GM12878 (cell line): ENCODE measurements at regions not wholly inside any gene's neighbourhood (a gene's known extent, or its start where the extent isn't known, plus 50 kb on each side); places are given as distances from the start of the nearest gene placed in this dataset.

ENCODE experiments used
- ATAC-seq: fragments of 200-7000 bp; cut with Tn5 transposase; 3 replicates; pipeline ENCODE4 v1.9.1; 2020; ENCODE audit warnings: mild to moderate bottlenecking, moderate library complexity
- BruUV-seq: library from RNA; stranded (reverse); fragments of 400-500 nt; replicated peaks from 2 replicates; lab custom pipeline; 2021; lab: Mats Ljungman, UMichigan
- CTCF ChIA-PET: fragments of 300-600 bp; sonication (Branson Sonifier 250); formaldehyde crosslinking; extraction: SDS; loops from one replicate; lab custom pipeline; 2021; ENCODE audit warnings: inconsistent platforms; lab: Yijun Ruan, JAX
- POLR2A ChIA-PET: fragments of 350-600 bp; formaldehyde crosslinking; extraction: SDS; loops from one replicate; lab custom pipeline; 2021; ENCODE audit warnings: inconsistent platforms; lab: Charles Lee
- RAD21 ChIA-PET: fragments of 300-600 bp; sonication (Branson Sonifier 250); formaldehyde crosslinking; loops from one replicate; lab custom pipeline; 2023; ENCODE audit warnings: antibody characterized with exemption; ENCODE audit not compliant: unreplicated experiment; lab: Charles Lee
- SMC1A ChIA-PET: fragments of 300-600 bp; sonication (Branson Sonifier 250); formaldehyde crosslinking; loops from one replicate; lab custom pipeline; 2023; ENCODE audit not compliant: unreplicated experiment, uncharacterized antibody; lab: Charles Lee
- DNase-seq: peaks from one replicate; pipeline ENCODE4 v3.0.0-alpha.2; 2011; ENCODE audit warnings: low read depth, low spot score
- FAIRE-seq: peaks from 3 replicates; lab custom pipeline; 2011; peaks lifted over from hg19 to GRCh38; lab: Jason Lieb, UNC
- H2AFZ ChIP-seq: 2 replicates; pipeline ENCODE4 v1.6.0; 2011; ENCODE audit warnings: low read depth, low read length, control low read depth; ENCODE audit not compliant: control insufficient read depth
- H3K27ac ChIP-seq: 2 replicates; pipeline ENCODE4 v1.5.1; 2011; ENCODE audit warnings: control low read depth; ENCODE audit not compliant: control insufficient read depth, insufficient read depth
- H3K27me3 ChIP-seq, 2 experiments: replicated peaks in 1 of 2; 2 replicates each; pipeline versions ENCODE4 v1.6.0 to v1.6.1; 2011; ENCODE audit warnings: low read length in 1 of 2; ENCODE audit not compliant: control insufficient read depth in 2 of 2, insufficient read depth in 2 of 2
- H3K36me3 ChIP-seq, 2 experiments: 2 replicates each; pipeline ENCODE4 v1.5.1; 2011; ENCODE audit warnings: low read length in 1 of 2; ENCODE audit not compliant: control insufficient read depth in 2 of 2, insufficient read depth in 2 of 2
- H3K4me1 ChIP-seq: 2 replicates; pipeline ENCODE4 v1.6.1; 2011; ENCODE audit warnings: mild to moderate bottlenecking, low read length, moderate library complexity, mixed read lengths; ENCODE audit not compliant: control insufficient read depth, insufficient read depth
- H3K4me2 ChIP-seq: 2 replicates; pipeline ENCODE4 v1.6.0; 2011; ENCODE audit warnings: control low read depth; ENCODE audit not compliant: control insufficient read depth, insufficient read depth
- H3K4me3 ChIP-seq: fragments of 200-600 bp; sonication (generic); 2 replicates; pipeline ENCODE4 v1.5.1; 2016
- H3K79me2 ChIP-seq: 2 replicates; pipeline ENCODE4 v1.6.0; 2011; ENCODE audit warnings: low read length; ENCODE audit not compliant: control insufficient read depth, insufficient read depth
- H3K9ac ChIP-seq: 2 replicates; pipeline ENCODE4 v1.8.0; 2011; ENCODE audit warnings: low read length, control low read depth, mixed read lengths; ENCODE audit not compliant: control insufficient read depth, insufficient read depth
- H3K9me3 ChIP-seq: replicated peaks from 3 replicates; pipeline ENCODE4 v1.5.1; 2011; ENCODE audit warnings: mild to moderate bottlenecking, low read length; ENCODE audit not compliant: control insufficient read depth, insufficient read depth
- H4K20me1 ChIP-seq: 2 replicates; pipeline ENCODE4 v1.6.0; 2011; ENCODE audit not compliant: control insufficient read depth, insufficient read depth
- BCL11A ChIP-seq: IDR thresholded peaks from 2 replicates; pipeline ENCODE4 v1.6.1; 2011; ENCODE audit warnings: low read depth, low read length
- CHD4 ChIP-seq: fragments of 200-600 bp; sonication (generic); IDR thresholded peaks from 2 replicates; pipeline ENCODE4 v1.6.1; 2016; ENCODE audit warnings: mild to moderate bottlenecking
- CREM ChIP-seq: IDR thresholded peaks from 2 replicates; pipeline ENCODE4 v1.6.1; 2014; ENCODE audit warnings: antibody characterized with exemption, low read depth
- ESRRA ChIP-seq: IDR thresholded peaks from 2 replicates; pipeline ENCODE4 v1.6.1; 2012; ENCODE audit warnings: mild to moderate bottlenecking, low read length, improper control_type of control experiment
- HDAC2 ChIP-seq: fragments of 200-600 bp; sonication (generic); IDR thresholded peaks from 2 replicates; pipeline ENCODE4 v1.6.1; 2017
- LARP7 ChIP-seq: fragments of 450-650 bp; IDR thresholded peaks from 2 replicates; pipeline ENCODE4 v1.6.1; 2017; ENCODE audit warnings: mild to moderate bottlenecking
- MEF2B ChIP-seq: fragments of 450-650 bp; IDR thresholded peaks from 2 replicates; pipeline ENCODE4 v1.6.1; 2018; ENCODE audit warnings: mild to moderate bottlenecking, moderate library complexity; ENCODE audit not compliant: partially characterized antibody, poor library complexity, severe bottlenecking
- MYC ChIP-seq: IDR thresholded peaks from 2 replicates; pipeline ENCODE4 v1.6.1; 2011; ENCODE audit warnings: mild to moderate bottlenecking, low read length, moderate library complexity, inconsistent platforms; ENCODE audit not compliant: insufficient read depth, insufficient replicate concordance, insufficient read length, severe bottlenecking
- NBN ChIP-seq: fragments of 450-650 bp; IDR thresholded peaks from 2 replicates; pipeline ENCODE4 v1.6.1; 2016
- NFYB ChIP-seq: IDR thresholded peaks from 2 replicates; pipeline ENCODE4 v1.6.1; 2011; ENCODE audit warnings: low read depth, mild to moderate bottlenecking, low read length, improper control_type of control experiment, moderate library complexity; ENCODE audit not compliant: insufficient read depth
- POLR2A ChIP-seq: IDR thresholded peaks from 2 replicates; pipeline ENCODE4 v1.6.1; 2011; ENCODE audit warnings: low read depth, mild to moderate bottlenecking, low read length
- POU2F2 ChIP-seq: IDR thresholded peaks from 3 replicates; pipeline ENCODE4 v1.6.1; 2011; ENCODE audit warnings: low read depth, mild to moderate bottlenecking, low read length, borderline replicate concordance
- RAD21 ChIP-seq: IDR thresholded peaks from 2 replicates; pipeline ENCODE4 v1.6.1; 2011; ENCODE audit warnings: mild to moderate bottlenecking, low read depth, low read length, moderate library complexity; ENCODE audit not compliant: insufficient read depth
- SIN3A ChIP-seq: IDR thresholded peaks from 2 replicates; pipeline ENCODE4 v1.6.1; 2012; ENCODE audit warnings: low read depth, low read length, improper control_type of control experiment
- ZNF24 ChIP-seq: fragments of 450-650 bp; IDR thresholded peaks from 2 replicates; pipeline ENCODE4 v1.6.1; 2017; ENCODE audit warnings: antibody characterized with exemption, mild to moderate bottlenecking
- ZZZ3 ChIP-seq: IDR thresholded peaks from 2 replicates; pipeline ENCODE4 v1.6.1; 2011; ENCODE audit warnings: low read depth; ENCODE audit not compliant: control insufficient read depth, insufficient read length
- WGBS: methylation state at CpG from one replicate; pipeline ENCODE4 v1.1.6; 2016; ENCODE audit warnings: low lambda C conversion rate; ENCODE audit not compliant: insufficient replicate concordance, insufficient coverage; ENCODE audit errors: missing lambda C conversion rate; 5-methylcytosine and 5-hydroxymethylcytosine counted together
- in situ Hi-C: fragments of 300-500 bp; cut with MboI; formaldehyde crosslinking; loops from 9 replicates; pipeline ENCODE4 v1.14.3; 2018; ENCODE audit warnings: mixed read lengths
- intact Hi-C: fragments of 100-400 bp; cut with micrococcal nuclease; formaldehyde crosslinking; loops from one replicate; pipeline ENCODE4 v1.14.2; 2022; ENCODE audit not compliant: unreplicated experiment
- TF ChIP-seq, protein P1 (sequence below): IDR thresholded peaks from 2 replicates; pipeline ENCODE4 v1.6.1; 2011; ENCODE audit warnings: low read depth, low read length, improper control_type of control experiment, borderline replicate concordance
- TF ChIP-seq, protein P2 (sequence below), 3 experiments: IDR thresholded peaks in 2 of 3; conservative IDR thresholded peaks in 1 of 3; 2 replicates each; pipeline ENCODE4 v1.5.1; 2011; ENCODE audit warnings: low read depth in 3 of 3, low read length in 3 of 3, mild to moderate bottlenecking in 3 of 3, control low read depth in 2 of 3, moderate library complexity in 2 of 3, inconsistent platforms in 1 of 3, mixed read lengths in 1 of 3; ENCODE audit not compliant: control insufficient read depth in 2 of 3, insufficient read depth in 1 of 3; ENCODE audit errors: extremely low read depth in 1 of 3
- TF ChIP-seq, protein P3 (sequence below): fragments of 450-650 bp; IDR thresholded peaks from 2 replicates; pipeline ENCODE4 v1.6.1; 2017; ENCODE audit warnings: mild to moderate bottlenecking, low read depth, inconsistent platforms; ENCODE audit not compliant: poor library complexity, severe bottlenecking

DNA sequence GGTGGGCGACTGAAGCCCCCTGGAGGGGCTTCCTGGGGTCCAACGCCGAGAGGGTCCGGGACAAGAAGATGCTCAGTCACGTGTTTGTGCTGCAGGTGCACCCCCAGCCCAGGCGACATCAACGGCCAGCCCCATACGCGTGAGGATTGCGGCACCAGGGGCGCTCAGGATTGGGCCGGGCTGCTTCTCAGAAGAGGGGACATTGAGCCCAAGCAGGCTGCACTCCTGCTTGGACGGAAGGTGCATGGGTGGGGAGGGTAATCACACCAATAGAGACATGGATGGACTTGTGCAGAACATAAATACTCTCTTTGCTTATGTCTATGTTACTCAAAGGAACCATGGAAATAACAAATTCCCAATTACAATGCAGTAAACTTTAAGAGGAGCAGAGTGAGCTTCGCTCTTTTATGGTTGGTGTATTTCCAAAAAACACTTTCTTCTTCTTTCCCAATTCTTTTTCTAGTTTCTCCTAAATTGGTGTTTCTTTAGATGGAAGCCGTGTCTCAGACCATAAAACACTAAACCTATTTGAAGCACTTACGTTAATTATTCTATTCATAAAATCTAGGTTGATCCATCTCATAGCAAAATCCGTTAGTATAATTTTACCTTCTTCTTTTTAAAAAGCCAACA is 182.7 kb downstream of the GOLGA6L6 start:
- intact Hi-C loops: no loop called here
- Histone ChIP-seq H3K4me3 (no peak overlapping the region), H3K27ac (no peak overlapping the region), H3K79me2 (no peaks in the 10 kb centered on the region), H3K4me2 (no peak overlapping the region), H3K9ac (no peak overlapping the region), H4K20me1 (no peaks in the 10 kb centered on the region), H3K27me3 (no peaks in the 10 kb centered on the region)
- no peak for DNase-seq
- ChIA-PET POLR2A (no interaction called here), CTCF (interaction anchor here (1.7 to 3.9 kb wide), 2 partner anchors 1862 to 1865 kb away, joined by 4 to 35 read pairs; no protein-coding TSS in a partner anchor), SMC1A (no interaction called here), RAD21 (no interaction called here)
- in situ Hi-C loops: no loop called here
- 47% methylated on average over 17 of the region's 17 CpGs for whole genome bisulfite sequencing
- TF ChIP-seq ZZZ3: no peak
- TF ChIP-seq BCL11A: no peak
- TF ChIP-seq POU2F2: no peak
- TF ChIP-seq ESRRA: no peak
- no peak for TF ChIP-seq NBN
- no peak for TF ChIP-seq HDAC2
- TF ChIP-seq NFYB: no peak
- TF ChIP-seq CHD4: no peak
- no peak for TF ChIP-seq MEF2B
- TF ChIP-seq CREM: no peak
- no peak for TF ChIP-seq ZNF24
- TF ChIP-seq, protein P1, sequence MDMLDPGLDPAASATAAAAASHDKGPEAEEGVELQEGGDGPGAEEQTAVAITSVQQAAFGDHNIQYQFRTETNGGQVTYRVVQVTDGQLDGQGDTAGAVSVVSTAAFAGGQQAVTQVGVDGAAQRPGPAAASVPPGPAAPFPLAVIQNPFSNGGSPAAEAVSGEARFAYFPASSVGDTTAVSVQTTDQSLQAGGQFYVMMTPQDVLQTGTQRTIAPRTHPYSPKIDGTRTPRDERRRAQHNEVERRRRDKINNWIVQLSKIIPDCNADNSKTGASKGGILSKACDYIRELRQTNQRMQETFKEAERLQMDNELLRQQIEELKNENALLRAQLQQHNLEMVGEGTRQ: no peak
- TF ChIP-seq LARP7: no peak
- no peak for TF ChIP-seq RAD21
- no peak for TF ChIP-seq MYC
- no peak for TF ChIP-seq POLR2A
- TF ChIP-seq, protein P2, sequence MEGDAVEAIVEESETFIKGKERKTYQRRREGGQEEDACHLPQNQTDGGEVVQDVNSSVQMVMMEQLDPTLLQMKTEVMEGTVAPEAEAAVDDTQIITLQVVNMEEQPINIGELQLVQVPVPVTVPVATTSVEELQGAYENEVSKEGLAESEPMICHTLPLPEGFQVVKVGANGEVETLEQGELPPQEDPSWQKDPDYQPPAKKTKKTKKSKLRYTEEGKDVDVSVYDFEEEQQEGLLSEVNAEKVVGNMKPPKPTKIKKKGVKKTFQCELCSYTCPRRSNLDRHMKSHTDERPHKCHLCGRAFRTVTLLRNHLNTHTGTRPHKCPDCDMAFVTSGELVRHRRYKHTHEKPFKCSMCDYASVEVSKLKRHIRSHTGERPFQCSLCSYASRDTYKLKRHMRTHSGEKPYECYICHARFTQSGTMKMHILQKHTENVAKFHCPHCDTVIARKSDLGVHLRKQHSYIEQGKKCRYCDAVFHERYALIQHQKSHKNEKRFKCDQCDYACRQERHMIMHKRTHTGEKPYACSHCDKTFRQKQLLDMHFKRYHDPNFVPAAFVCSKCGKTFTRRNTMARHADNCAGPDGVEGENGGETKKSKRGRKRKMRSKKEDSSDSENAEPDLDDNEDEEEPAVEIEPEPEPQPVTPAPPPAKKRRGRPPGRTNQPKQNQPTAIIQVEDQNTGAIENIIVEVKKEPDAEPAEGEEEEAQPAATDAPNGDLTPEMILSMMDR (IDR thresholded peaks at IDR 0.05 in 2 of 3, conservative IDR thresholded peaks at IDR 0.05 in 1 of 3; ENCODE audit: control insufficient read depth in 2 of 3, extremely low read depth in 1 of 3, insufficient read depth in 1 of 3, low read depth in 3 of 3, low read length in 3 of 3): no peak
- TF ChIP-seq SIN3A: no peak
- TF ChIP-seq, protein P3, sequence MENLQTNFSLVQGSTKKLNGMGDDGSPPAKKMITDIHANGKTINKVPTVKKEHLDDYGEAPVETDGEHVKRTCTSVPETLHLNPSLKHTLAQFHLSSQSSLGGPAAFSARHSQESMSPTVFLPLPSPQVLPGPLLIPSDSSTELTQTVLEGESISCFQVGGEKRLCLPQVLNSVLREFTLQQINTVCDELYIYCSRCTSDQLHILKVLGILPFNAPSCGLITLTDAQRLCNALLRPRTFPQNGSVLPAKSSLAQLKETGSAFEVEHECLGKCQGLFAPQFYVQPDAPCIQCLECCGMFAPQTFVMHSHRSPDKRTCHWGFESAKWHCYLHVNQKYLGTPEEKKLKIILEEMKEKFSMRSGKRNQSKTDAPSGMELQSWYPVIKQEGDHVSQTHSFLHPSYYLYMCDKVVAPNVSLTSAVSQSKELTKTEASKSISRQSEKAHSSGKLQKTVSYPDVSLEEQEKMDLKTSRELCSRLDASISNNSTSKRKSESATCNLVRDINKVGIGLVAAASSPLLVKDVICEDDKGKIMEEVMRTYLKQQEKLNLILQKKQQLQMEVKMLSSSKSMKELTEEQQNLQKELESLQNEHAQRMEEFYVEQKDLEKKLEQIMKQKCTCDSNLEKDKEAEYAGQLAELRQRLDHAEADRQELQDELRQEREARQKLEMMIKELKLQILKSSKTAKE: no peak
- TF ChIP-seq, all 136 proteins: peak for 0
- no peak for ATAC-seq
- no peaks in the 10 kb centered on the region for H3K9me3 ChIP-seq
- no peak for FAIRE-seq
- no peak overlapping the region for H2AFZ ChIP-seq
- no peaks in the 10 kb centered on the region for H3K4me1 ChIP-seq
- H3K36me3 ChIP-seq: no peaks in the 10 kb centered on the region
- BruUV-seq: no TSS peak
